Occipital lobe (tissue), 1 donor: ENCODE measurements at regions not wholly inside any gene's neighbourhood (a gene's known extent, or its start where the extent isn't known, plus 50 kb on each side); places are given as distances from the start of the nearest gene placed in this dataset.
A peak's percentile ranks its signal among the peaks of the same experiment; 100 is the strongest.

Experiments used
- DNase-seq: peaks from one replicate; lab custom pipeline; 2025; lab: John Stamatoyannopoulos, UW

DNA sequence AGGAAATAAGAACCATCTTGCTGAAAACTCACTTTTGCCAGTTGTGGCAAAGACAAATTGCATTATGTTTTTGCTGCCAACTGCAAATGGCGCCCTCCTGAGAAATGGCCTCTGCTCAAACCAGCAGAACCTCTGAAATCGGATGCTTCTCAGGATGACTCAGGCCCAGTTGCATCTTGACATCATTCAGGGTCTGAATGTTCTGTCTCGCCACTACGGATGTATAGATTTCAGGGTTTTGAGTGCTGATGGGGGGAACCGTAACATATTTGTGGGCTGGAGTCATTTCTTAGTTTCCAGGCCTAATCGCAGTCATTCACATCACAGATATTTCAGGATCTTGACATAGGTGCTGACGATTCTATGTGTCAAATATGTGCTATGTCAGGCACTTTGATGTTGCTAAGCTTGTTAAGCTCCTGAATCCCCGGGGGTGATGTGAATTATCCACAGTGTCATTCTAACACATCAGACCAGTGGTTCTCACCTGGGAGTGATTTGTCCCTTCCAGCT lies 207.1 kb downstream of the NFATC2 start:
- no peak for DNase-seq

DNA sequence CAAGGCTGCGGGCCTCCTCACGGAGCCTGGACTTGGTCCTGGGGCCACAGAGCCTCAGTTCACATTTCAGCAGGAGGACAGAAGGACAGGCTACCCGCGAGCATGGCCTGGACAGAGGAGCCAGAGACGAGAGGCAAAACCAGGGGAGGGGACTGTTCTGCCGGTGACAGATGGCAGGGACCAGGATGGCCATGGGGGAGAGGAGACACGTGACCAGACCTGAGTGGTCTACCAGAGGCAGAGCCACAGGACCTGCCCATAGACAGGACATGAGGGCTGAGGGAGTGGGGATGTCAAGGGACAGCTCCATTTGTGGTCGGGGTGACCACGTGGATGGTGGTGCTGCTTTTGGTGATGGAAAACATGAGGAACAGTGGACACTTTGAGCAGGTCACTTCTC lies 207.9 kb downstream of the NFATC2 start:
- DNase-seq: no peak

DNA sequence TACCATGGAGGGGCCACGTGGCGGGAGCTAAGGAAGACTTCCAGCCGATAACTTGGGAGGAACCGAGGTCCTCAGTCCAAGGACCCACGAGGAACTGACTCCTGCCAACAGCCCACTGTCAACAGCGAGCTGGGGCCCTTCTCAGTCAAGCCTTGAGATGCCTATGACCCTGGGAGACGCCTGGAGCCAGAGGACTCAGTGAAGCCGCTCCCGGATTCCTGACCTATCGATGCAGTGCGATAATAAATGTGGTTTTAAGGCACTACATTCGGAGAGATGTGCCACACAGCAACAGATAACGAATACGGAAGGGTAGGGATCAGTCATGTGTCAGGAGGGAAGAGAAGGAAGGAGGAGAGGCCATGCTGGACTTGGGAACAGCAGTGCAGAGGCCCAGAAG lies 208.5 kb downstream of the NFATC2 start:
- no peak for DNase-seq

DNA sequence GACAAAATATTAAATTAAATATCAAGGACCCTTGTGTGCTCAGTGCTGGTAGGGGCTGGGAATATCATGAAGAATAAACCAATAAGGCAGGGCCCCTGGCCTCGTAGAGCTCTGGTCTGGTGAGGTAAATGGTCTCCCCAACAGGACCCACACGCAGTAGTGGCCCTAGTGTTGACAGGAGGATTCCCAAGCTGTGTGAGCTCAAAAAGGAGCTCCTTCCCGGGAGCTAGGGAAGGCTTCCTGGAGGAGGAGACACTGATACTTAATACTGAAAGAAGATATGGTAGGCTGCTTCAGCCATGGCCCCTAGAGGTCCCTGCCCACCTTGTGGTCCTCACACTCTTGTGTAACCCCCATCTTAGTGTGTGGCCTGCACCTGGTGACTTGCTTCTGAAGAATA lies 209.1 kb downstream of the NFATC2 start:
- DNase-seq: no peak

DNA sequence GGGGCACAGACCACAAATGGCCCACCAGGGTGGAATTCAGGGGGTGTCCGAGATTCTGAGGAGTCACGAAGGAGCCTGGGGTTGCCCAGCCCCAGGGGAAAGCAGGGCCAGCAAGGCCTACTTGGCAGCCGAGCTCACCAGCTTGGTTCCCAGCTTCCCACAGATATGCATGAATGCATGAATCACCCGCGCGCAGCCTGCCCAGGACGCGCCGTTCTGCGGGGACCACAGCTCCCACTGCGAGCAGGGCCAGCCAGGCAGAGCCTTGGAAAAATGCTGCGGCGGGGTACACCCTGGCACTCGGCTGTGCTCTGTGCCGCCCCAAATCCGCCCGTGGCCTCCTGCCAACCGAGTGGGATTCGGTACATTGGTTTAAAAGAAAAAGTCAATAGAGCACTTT lies 211.0 kb downstream of the NFATC2 start:
- DNase-seq: peak; percentile 42

DNA sequence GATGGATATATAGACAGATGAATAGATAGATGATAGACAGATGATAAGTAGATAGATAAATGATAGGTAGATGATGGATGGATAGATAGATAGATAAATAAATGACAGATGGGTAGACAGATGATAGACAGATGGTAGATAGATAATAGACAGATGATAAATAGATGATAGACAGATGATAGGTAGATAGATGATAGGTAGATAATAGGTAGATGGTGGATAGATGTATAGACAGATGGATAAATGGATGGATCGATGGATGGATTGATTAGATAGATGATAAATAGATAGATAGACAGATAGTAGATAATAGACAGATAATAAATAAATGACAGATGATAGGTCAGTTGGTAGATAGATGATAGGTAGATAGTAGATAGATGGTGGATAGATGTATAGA lies 212.7 kb downstream of the NFATC2 start:
- no peak for DNase-seq

DNA sequence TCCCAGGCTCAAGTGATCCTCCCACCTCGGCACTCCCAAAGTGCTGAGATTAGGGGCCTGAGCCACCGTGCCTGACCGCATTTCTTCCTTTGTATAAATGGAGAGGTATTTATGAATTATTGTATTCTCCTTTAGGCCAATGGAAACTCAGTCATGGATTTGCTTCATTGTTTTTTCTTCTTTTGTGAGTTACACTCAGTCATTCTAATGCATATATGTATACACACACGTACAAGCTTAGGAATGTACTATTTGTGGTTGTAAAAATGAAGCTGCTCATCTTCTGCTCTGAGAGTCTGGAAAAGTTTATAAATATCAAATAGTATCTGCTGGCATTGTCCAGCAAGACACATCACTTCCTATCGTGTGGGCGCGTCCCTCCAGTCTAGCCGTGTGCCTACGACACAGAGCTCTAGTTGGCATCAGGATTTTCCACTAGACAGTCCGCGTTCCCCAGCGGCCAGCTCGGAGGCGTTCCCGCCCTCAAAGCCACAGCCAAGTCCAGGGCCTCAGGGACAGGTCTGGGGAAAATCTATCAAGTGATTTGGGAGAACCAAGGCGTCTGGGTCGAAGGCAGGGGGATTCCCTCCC lies 215.2 kb downstream of the NFATC2 start:
- DNase-seq: no peak

DNA sequence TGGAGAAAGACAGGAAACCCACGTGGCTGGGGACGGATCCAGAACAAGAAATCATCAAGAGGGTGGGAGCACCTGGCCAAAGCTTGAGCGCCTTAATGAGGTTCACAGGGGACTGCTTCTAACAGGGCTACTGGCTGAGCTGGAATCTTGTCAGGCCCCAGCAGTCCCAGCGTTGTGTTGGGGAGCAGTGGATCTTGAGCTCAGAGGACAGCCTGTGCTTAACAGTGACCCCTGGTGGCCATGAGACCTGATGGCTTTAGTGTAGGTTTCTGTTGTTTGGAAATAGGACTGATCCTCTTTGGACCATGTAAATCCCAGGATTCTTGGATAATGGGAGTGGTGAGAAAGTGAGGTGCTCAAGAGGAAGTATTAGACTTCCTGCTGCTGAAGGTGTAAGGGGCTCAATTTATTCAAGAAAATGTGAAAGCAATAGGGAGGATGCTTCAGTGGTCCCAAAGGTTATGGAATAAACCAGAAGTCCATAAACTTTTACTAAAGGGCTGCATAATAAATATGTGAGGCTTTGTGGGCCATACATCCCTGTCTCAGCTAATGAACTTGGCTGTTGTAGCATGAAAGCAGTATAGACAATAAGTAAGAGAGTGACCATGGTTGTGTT lies 216.2 kb downstream of the NFATC2 start:
- peak; percentile 11 for DNase-seq

DNA sequence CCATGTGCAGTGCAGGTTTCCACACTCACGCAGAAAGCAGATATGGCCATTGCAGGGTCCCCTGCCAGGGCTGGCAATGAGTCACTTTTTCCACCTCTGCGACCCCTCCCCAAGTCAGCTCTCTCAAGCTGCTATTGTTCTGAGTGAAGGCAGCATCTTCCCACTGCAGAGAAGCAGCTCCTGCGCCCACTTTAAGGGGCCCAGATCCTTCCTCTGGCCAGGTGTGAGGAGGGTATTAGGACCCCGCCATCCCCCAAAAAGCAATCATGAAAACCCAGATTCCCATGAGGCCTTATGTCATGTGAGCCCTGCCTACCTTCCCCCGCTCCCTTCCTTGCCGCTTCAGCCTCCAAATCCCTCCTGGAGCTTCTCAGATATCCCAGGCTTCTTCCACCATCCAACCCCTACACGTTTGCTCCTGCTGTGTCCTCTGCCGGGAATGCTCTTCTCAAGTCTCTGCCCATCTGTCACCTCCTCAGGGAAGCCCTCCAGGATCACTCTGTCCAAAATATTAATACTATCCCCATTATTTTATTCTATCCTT lies 220.3 kb downstream of the NFATC2 start:
- DNase-seq: no peak

DNA sequence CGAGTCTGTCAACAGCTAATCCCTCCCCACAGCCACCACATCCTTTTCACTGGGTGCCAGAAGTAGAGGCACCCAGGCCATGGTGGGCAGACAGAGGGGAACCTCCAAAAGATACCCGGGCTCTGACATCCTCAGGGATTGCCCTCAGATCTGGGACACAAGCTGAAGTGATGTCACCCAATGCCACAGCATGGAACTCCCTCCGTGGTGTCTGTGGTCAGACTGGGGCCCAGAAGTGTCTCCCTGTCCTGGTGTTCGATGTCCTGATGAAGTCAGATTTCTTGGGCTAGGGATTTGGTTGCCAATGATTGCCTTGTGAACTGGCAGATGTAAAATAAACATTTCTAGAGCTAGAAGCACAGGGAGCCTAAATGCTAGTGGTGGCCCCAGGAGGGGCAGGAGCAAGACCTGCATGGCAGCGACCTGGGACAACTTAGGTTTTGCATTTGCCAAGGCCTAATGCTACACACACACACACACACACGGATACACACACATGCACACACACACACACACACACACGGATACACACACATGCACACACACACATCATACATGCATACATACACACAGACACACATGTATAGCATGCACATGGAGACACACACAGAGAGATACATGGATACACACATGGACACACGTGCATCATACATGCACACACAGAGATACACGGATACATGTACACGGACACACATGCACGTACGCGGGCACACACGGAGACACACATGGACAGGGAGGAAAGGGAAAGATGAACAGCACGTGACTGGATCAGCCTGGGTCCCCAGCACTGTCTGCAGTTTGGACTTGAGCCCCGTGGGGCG lies 221.0 kb downstream of the NFATC2 start:
- DNase-seq: no peak

DNA sequence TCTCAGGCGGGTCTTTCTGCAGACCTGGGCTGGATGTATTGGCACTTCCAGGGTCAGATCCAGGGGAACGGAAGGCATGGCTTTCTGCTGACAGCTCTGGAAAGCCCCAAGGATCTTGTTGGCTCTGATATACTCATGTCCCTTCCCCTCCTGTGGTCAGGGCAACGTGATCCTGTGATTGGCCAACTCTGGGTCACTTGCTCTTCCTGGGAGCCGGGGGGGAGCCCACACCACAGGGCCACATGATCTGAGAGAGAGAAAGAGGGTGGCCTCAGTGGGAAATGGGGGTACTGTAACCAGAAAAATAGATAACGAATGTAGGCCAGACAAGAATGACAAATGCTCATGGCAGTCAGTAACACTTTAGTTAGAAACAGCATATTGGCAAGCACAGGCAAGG lies 223.0 kb downstream of the NFATC2 start:
- DNase-seq: no peak

DNA sequence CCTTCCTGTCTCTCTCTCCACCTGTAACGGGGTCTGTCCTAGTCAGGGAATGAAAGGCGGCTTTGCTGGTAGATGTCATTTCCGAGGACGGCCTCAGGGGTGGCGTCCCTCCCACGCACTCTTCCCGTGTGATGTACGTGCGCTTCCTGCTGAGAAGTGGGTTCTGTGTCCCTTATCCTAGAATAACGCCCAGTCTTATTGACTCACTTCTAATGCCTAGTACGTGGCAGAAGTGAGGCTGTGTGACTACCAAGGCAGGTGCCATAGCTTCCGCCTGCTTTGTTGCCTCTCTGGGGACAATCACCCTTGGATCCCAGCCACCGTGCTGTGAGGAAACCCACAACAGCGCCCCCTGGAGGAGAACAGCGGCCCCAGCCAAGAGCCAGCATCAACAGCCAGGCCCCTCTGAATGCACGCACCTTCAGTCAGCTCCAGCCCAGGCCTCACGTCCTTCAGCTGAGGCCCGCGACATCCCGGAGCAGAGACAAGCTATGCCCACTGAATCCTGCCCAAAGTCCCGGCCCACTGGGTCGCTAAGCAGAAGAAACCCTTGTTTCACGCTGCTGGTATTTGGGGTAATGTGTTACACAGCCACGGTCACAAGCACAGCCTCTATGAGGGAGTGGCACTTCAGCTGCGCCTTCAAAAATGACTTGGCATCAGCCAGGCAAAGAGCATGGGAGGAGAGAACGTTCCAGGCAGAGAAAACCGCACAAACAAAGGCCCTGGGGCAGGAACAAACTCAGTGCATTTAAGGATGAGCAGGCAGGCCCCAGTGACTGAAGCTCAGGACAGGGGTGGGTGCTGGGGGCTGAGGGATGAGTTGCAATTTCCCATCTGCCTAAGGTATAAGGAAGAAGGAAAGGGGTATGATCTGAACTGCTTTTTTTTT lies 224.2 kb downstream of the NFATC2 start:
- DNase-seq: no peak

DNA sequence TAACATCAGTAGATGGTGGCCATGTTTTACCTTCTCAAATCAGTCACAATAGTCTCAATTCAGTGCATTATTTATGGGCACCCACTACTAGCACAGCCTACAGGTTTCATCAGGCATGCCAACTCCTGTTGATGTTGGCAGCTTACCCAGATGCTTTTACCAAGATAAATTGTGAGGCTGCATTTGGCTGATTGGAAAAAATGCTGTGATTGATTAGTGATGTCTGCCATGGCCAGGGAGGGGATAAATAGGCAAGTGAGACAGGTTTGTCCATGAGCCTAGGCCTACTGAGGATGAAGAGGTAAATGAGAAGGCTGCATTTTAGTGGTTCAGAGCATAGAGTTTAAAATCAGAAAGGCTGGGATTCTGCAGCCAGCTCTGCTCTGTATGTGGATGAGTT lies 227.1 kb downstream of the NFATC2 start:
- DNase-seq: no peak

DNA sequence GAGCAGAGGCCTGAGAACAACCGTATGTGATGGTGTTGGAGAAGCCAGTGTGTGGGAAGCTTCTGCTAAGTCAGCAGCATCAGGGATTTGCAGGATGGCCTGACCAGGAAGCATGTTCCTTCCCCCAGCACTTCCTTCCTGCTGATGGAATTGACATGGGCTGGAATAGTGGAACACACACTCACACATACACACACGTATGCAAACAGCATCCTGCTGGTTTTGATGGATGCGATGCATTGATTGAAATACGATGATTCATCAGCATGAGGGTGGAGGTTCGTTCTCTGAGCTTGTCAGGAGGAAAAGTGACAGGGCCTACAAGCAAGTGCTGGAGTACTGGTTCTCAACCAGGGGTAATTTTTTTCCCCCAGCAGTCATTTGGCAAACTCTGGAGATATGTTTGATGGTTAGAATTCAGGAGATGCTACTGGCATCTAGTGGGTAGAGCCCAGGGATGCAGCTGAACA lies 229.1 kb downstream of the NFATC2 start:
- DNase-seq: no peak

DNA sequence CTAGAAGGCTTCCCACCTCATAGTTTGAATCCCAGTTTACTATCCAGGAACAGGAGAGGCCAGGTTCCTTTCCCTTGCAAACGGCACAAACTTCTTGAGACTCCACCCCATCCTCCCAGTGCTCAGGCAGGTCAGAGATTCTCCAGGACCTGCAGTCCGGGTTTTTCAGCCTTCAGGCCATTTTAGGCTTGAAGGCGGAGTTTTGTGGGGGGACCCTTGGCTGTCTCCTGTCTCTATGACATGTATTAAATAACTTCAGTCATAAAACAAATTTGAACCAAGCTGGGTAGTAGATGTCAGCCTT lies 230.1 kb downstream of the NFATC2 start:
- DNase-seq: no peak

DNA sequence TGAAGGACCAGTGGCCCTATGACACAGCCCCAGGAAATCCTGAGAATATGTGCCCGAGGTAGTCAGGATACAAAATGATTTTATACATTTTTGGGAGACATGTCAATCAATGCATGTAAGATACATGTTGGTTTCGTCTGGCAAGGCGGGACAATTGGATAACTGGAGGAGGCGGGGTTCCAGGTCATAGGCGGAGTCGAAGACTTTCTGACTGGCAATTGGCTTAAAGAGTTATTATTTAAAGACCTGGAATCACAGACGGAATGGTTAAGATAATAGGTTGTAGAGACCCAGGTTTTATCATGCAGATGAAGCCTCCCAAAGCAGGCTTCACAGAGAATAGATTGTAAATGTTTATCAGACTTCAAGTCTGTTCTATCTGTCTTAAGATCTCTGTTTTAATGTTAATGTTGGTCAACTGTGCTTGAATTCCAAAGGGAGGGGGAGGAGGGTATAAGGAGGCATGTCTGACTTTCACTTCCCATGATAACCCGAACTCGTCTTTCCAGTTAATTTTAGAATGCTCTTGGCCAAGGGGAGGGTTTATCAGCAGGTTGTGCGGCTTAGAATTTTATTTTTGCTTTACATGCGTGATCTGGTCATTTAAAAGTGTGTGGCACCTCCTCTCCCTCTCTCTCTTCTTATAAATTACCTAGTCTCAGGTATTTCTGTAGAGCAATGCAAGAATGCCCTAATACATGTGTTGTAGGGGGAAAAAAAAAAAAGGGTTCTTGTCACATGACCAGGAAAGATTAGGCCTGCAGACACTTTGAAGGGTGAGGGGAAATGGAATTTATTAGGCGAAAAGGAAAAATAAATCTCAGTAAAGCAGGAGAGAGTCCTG lies 230.7 kb downstream of the NFATC2 start:
- DNase-seq: no peak

DNA sequence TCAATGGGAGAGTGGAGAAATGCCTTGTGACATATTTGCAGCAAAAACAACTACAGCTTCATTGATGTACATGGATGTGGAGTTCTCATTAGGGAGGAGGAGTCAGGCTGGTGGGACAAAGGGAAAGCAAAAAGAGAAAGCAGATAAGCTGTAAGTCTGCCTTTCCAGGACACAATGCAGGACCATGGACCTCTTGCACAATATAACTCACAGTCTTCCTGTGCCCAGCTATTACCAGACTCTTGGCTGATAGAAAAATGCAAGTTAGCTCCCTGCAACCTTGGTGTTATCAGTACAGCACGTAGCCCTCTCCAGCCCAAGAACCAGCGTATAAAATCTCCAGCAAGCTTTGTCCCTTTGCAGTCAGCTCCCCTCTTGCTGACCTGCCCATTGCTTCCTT lies 232.3 kb downstream of the NFATC2 start:
- DNase-seq: no peak

DNA sequence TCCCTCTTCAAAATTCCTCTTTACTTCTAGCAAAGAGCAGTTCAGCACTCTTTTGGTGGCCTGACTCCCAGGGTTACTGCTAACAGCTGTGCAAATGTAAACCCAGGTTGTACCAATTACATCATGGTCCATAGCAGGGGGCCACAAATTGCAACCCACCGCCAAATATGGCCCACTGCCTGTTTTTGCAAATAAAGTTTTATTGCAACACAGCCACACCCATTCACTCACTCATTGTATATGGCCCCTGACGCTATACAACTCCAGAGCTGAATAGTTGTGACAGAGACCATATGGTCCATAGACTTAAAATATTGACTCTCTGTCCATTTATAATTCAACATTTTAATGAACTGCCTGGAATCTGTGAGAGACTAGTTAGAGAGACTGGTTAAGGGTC lies 233.4 kb downstream of the NFATC2 start:
- DNase-seq: no peak

DNA sequence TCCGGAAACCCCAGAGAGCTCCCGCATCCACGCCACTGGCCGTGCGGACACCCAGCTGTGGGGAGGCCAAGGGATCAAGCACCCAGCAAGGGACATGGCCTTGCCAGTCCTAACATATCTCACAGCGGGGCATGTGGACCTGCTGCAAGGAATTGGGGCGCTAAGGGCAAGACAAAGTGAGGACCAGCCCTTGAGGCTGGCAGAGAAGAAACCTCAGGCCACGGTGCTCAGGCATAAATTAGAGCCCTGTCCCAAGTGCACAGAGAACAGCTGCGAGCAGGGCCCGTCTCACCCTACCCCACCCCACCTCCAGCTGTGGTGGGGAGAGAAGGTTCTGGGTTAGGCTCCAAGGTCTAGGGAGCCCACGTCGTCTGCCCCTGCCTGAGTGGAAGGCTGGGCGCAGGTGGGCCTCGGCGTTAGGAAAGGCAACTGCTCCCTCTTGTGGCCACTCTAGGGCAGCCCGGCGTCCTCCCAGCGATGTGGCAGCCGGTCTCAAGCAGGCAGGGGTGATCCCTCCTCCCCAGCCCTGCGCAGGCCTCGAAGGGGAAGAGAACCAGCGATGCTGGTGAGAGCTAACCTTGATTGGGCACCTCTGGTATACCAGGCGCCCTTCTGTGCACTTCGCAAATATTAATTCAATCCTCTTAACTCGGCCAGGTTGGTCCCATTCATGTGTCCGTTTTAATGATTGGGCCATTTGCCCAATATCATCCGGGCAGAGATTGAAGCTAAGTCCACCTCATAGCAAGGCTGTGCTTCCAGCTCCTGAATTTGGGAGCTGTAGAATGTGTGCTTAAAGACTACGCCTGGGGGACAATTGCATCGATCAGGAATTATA lies 235.8 kb downstream of the NFATC2 start:
- peak; percentile 44 for DNase-seq

DNA sequence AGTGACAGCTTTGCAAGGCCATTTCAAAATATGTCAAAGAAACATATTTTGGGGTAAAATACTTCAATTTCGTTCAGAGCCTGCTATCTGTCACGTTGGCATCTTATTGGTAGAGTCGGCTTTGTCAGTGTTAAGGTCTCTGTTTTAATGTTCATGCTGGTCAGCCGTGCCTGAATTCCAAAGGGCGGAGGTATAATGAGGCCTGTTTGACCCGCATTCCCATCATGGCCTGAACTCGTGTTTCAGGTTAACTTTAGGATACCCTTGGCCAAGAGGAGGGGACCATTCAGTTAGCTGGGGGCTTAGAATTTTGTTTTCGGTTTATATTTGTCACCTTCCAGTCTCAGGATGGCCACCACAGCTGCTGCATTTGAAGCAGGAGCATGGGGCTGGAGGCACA lies 236.4 kb downstream of the NFATC2 start:
- DNase-seq: no peak
